HL-60 (cell line): ENCODE measurements at regions not wholly inside any gene's neighbourhood (a gene's known extent, or its start where the extent isn't known, plus 50 kb on each side); places are given as distances from the start of the nearest gene placed in this dataset.

ENCODE experiments used
- DNase-seq, 2 experiments: peaks; one replicate each; pipeline ENCODE4 v3.0.0-alpha.2; 2010 to 2020; ENCODE audit warnings: low read depth in 1 of 2, low spot score in 1 of 2
- H3K27ac ChIP-seq: fragments of 250-450 bp; sonication (Bioruptor Pico); replicated peaks from 2 replicates; pipeline ENCODE4 v1.5.1; 2020; ENCODE audit warnings: mild to moderate bottlenecking, moderate library complexity
- H3K27me3 ChIP-seq: fragments of 250-450 bp; sonication (Bioruptor Pico); 2 replicates; pipeline ENCODE4 v1.5.1; 2021; ENCODE audit warnings: mild to moderate bottlenecking, moderate library complexity; ENCODE audit not compliant: insufficient read depth, poor library complexity, severe bottlenecking
- H3K4me3 ChIP-seq: replicated peaks from 2 replicates; pipeline ENCODE4 v1.5.1; 2011; ENCODE audit warnings: mild to moderate bottlenecking, control low read depth, low read length; ENCODE audit not compliant: insufficient read depth
- CTCF ChIP-seq: IDR thresholded peaks from one replicate; pipeline ENCODE4 v1.5.1; 2011; ENCODE audit warnings: low read length, control low read depth, inconsistent platforms; ENCODE audit not compliant: insufficient read depth
- GABPA ChIP-seq: IDR thresholded peaks from 2 replicates; pipeline ENCODE4 v1.6.1; 2012; ENCODE audit warnings: low read depth
- POLR2AphosphoS5 ChIP-seq: IDR thresholded peaks from 2 replicates; pipeline ENCODE4 v1.6.1; 2012; ENCODE audit warnings: low read depth
- REST ChIP-seq: IDR thresholded peaks from 2 replicates; pipeline ENCODE4 v1.6.1; 2012; ENCODE audit warnings: low read depth; ENCODE audit not compliant: insufficient replicate concordance
- SPI1 ChIP-seq: IDR thresholded peaks from 2 replicates; pipeline ENCODE4 v1.6.1; 2012; ENCODE audit warnings: low read depth, mild to moderate bottlenecking, borderline replicate concordance

DNA sequence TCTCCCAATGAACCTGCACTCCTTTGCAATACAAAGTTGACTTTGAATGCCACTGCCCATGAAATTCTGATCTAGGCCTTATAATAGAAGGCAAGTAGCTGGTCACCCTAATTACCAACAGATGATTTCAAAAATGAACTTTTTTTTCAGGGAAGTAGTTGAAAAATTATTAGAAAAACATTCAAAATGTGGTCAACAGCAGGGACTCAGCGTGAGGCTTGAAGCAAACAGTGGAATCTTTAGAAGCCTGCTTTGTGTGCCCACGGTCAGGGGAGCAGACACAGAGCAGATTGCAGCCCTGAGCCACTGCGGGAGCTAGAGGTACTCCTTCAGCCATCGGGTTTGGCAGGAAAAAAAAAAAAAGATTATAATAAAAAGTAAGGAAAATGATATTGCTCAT lies 87.1 kb upstream of the HEY2 start:
- TF ChIP-seq POLR2AphosphoS5 (no peak), CTCF (no peak), REST (no peak), GABPA (no peak), SPI1 (no peak)
- no peak overlapping the region for H3K4me3 ChIP-seq
- no peak overlapping the region for H3K27ac ChIP-seq
- H3K27me3 ChIP-seq, result no peaks in the 10 kb centered on the region
- DNase-seq, result no peak

DNA sequence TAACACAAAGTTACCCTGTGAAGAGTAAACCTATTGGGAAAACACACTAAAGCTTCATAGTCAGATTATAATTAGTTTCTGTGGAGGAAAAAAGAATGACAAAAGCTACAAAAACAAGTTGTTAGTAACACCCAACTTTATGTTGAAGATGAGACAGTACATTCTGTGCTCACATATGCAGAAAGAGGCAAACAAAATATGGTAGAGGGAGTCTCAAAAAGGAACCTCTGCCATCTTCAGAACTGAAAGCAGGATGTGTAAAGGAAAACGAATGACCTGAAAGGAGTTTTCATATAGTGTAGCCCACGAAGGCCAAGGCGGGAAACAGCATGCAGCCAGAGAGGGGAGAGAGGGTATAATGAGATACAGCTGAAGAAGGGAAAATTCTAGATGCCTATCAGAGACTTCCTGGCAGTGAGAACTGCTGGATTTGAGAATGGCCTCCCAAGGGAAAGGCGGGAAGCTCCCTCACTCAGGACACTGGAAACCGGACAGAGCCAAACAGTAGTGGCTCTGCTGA lies 84.1 kb upstream of the HEY2 start:
- no peak for DNase-seq
- Histone ChIP-seq H3K27me3 (peaks cover 2% of the 10 kb centered on the region), H3K4me3 (no peak overlapping the region), H3K27ac (no peak overlapping the region)
- TF ChIP-seq REST (no peak), POLR2AphosphoS5 (no peak), GABPA (no peak), CTCF (no peak), SPI1 (no peak)

GRCh38 chr6:125667326-125667725 lies 82.1 kb upstream of the HEY2 start:
- peaks cover 7% of the 10 kb centered on the region for H3K27me3 ChIP-seq
- no peak overlapping the region for H3K27ac ChIP-seq
- TF ChIP-seq REST (no peak), GABPA (no peak), CTCF (no peak), SPI1 (no peak), POLR2AphosphoS5 (no peak)
- no peak overlapping the region for H3K4me3 ChIP-seq
- DNase-seq, result no peak
